Renal cortex interstitium (tissue), 11 donors: ENCODE measurements at regions not wholly inside any gene's neighbourhood (a gene's known extent, or its start where the extent isn't known, plus 50 kb on each side); places are given as distances from the start of the nearest gene placed in this dataset.

ENCODE experiments used
- DNase-seq, 11 donors: peaks; one replicate each; pipeline ENCODE4 v3.0.0-alpha.2; 2013; ENCODE audit warnings: low read depth in 9 of 11, low spot score in 4 of 11; ENCODE audit errors: extremely low read depth in 1 of 11

- no peak for DNase-seq
Observed at GRCh38 chrX:43582540-43582913, 73.6 kb upstream of the MAOA start.

- no peak for DNase-seq
Observed at GRCh38 chrX:43585922-43586321, 70.2 kb upstream of the MAOA start.

- DNase-seq: no peak
Observed at GRCh38 chrX:43586830-43587229, 69.3 kb upstream of the MAOA start.

- no peak for DNase-seq
Observed at GRCh38 chrX:43589735-43590134, 66.4 kb upstream of the MAOA start.

- DNase-seq: no peak
Observed at GRCh38 chrX:43590150-43590549, 65.9 kb upstream of the MAOA start.

GRCh38 chrX:43592597-43592996 is 63.5 kb upstream of the MAOA start:
- DNase-seq: no peak

- DNase-seq: no peak
Observed at GRCh38 chrX:43595931-43596330, 60.2 kb upstream of the MAOA start.

GRCh38 chrX:43604753-43605152 is 51.3 kb upstream of the MAOA start:
- DNase-seq: no peak

- no peak for DNase-seq
Observed at GRCh38 chrX:43605351-43605750, 50.7 kb upstream of the MAOA start.
